ENCODE measurements at regions not wholly inside any gene's neighbourhood (a gene's known extent, or its start where the extent isn't known, plus 50 kb on each side); places are given as distances from the start of the nearest gene placed in this dataset.
"Not testable (repeated sequence)": the region's sequence is repeated elsewhere in the genome, so short reads cannot be mapped to it uniquely, and the experiment has no call there.

DNA sequence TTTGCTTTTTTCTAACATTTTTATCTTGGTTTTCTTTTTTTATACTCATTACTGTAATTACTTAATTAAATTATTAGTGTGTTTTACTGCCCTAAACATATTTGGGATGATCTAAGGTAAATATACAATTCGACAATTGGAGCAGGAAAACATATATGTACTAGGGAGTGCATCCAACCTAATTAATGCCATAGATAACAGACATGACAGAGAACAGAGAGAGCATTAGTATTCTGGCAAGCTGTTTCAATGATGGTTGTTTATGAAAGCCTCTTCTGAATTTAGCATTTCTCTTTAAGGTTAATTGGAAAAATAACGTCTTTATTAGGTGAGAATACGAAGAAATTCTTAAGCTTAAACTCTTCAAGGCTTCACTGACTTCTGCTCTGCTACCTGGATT lies 300.1 kb upstream of the PRR16 start:
- Histone ChIP-seq H3K36me3 (no peaks in the 10 kb centered on the region), H3K4me1 (no peaks in the 10 kb centered on the region), H3K27me3 (no peaks in the 10 kb centered on the region), H3K9me3 (no peaks in the 10 kb centered on the region), H3K4me3 (no peak overlapping the region), H3K27ac (no peak overlapping the region)
- TF ChIP-seq POLR2A (IDR thresholded peaks at IDR 0.05), result no peak
- TF ChIP-seq, protein P1, sequence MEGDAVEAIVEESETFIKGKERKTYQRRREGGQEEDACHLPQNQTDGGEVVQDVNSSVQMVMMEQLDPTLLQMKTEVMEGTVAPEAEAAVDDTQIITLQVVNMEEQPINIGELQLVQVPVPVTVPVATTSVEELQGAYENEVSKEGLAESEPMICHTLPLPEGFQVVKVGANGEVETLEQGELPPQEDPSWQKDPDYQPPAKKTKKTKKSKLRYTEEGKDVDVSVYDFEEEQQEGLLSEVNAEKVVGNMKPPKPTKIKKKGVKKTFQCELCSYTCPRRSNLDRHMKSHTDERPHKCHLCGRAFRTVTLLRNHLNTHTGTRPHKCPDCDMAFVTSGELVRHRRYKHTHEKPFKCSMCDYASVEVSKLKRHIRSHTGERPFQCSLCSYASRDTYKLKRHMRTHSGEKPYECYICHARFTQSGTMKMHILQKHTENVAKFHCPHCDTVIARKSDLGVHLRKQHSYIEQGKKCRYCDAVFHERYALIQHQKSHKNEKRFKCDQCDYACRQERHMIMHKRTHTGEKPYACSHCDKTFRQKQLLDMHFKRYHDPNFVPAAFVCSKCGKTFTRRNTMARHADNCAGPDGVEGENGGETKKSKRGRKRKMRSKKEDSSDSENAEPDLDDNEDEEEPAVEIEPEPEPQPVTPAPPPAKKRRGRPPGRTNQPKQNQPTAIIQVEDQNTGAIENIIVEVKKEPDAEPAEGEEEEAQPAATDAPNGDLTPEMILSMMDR (IDR thresholded peaks at IDR 0.05), result no peak
- DNase-seq, result no peak
- intact Hi-C loops (cut with DNase I; ENCODE audit: low total_unique reads), result no loop called here

DNA sequence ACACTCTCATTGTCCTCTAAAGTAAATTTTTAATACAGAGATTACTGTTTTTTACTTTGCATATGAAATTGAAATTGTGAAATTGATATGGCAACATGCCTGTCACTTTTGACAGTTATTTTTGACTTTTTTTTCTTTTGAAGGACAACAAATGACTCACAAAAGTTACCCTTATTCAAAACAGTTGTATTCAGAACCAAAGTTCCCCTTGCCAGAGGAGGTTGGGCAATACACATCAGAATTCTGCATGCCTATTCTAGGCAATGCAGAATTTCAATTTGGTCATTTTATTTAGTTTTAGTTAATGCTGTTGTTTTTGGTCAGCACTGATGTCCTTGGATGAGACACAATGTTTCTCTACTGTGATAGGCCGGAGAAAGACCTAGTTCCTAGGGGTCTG lies 299.1 kb upstream of the PRR16 start:
- H3K27me3 ChIP-seq, result no peaks in the 10 kb centered on the region
- no peak for TF ChIP-seq POLR2A (IDR thresholded peaks at IDR 0.05)
- TF ChIP-seq, protein P1 (IDR thresholded peaks at IDR 0.05), result no peak
- H3K27ac ChIP-seq, result no peak overlapping the region
- no peaks in the 10 kb centered on the region for H3K36me3 ChIP-seq
- no peaks in the 10 kb centered on the region for H3K4me1 ChIP-seq
- H3K4me3 ChIP-seq, result no peak overlapping the region
- no peaks in the 10 kb centered on the region for H3K9me3 ChIP-seq
- intact Hi-C loops (cut with DNase I; ENCODE audit: low total_unique reads), result no loop called here
- no peak for DNase-seq

DNA sequence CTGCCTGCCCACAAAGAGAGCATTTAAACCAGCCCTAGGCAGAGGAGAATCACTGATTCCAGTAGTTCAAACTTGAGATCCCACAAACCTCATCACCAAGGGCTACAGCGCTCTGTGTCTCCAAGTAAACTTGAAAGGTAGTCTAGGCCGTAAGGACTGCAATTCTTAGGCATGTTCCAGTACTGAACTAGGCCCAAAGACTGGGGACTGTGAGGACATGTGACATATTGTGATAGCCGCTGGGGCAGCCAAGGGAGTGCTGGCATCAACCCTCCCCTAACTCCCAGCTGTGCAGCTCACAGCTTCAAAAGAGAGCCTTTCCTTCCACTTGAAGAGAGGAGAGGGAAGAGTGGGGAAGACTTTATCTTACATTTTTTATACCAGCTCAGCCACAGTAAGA lies 291.0 kb upstream of the PRR16 start:
- DNase-seq, result no peak
- H3K4me3 ChIP-seq, result no peak overlapping the region
- H3K27ac ChIP-seq, result no peak overlapping the region
- no peaks in the 10 kb centered on the region for H3K36me3 ChIP-seq
- H3K4me1 ChIP-seq, result no peaks in the 10 kb centered on the region
- H3K27me3 ChIP-seq, result no peaks in the 10 kb centered on the region
- intact Hi-C loops (cut with DNase I; ENCODE audit: low total_unique reads), result no loop called here
- no peaks in the 10 kb centered on the region for H3K9me3 ChIP-seq
- TF ChIP-seq, protein P1 (IDR thresholded peaks at IDR 0.05), result no peak
- no peak for TF ChIP-seq POLR2A (IDR thresholded peaks at IDR 0.05)

DNA sequence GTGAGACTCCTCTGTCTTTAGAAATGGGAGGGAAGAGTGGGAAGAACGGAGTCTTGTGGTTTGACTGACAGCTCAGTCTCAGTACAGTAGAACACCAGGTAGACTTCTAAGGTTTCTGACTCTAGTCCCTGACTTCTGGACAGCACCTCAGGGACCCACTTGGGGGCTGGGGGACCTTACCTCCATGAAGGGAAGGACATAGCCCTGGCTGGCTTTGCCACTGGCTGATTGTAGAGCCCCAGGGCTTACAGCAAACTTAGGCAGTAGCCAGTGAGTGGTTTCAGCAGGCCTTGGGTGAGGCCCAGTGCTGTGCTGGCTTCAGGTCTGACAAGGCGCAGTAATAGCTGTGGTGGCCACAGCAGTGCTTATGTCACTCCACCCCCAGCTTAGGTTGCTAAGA lies 290.0 kb upstream of the PRR16 start:
- Histone ChIP-seq H3K4me3 (no peak overlapping the region), H3K9me3 (no peaks in the 10 kb centered on the region), H3K27me3 (no peaks in the 10 kb centered on the region), H3K36me3 (no peaks in the 10 kb centered on the region), H3K27ac (no peak overlapping the region), H3K4me1 (no peaks in the 10 kb centered on the region)
- no peak for TF ChIP-seq POLR2A (IDR thresholded peaks at IDR 0.05)
- TF ChIP-seq, protein P1 (IDR thresholded peaks at IDR 0.05), result no peak
- intact Hi-C loops (cut with DNase I; ENCODE audit: low total_unique reads), result no loop called here
- no peak for DNase-seq

DNA sequence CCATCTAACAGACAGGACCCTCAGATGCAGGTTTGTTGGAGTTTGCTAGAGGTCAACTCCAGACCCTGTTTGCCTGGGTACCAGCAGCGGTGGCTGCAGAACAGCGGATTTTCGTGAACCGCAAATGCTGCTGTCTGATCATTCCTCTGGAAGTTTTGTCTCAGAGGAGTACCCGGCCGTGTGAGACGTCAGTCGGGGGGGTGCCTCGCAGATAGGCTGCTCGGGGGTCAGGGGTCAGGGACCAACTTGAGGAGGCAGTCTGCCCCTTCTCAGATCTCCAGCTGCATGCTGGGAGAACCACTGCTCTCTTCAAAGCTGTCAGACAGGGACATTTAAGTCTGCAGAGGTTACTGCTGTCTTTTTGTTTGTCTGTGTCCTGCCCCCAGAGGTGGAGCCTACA lies 282.9 kb upstream of the PRR16 start:
- H3K4me1 ChIP-seq; H3K9me3 ChIP-seq; H3K4me3 ChIP-seq; H3K27me3 ChIP-seq; intact Hi-C loops (cut with DNase I; ENCODE audit: low total_unique reads); DNase-seq; H3K27ac ChIP-seq; H3K36me3 ChIP-seq: not testable (repeated sequence)

DNA sequence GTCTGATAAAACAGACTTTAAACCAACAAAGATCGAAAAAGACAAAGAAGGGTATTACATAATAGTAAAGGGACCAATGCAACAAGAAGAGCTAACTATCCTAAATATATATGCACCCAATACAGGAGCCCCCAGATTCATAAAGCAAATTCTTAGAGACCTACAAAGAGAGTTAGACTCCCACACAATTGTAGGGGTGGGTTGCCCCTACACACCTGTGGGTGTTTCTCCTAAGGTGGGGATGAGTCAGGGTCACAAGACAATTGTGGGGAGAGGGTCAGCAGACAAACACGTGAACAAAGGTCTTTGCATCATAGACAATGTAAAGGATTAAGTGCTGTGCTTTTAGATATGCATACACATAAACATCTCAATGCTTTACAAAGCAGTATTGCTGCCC lies 269.4 kb upstream of the PRR16 start:
- H3K36me3 ChIP-seq; H3K27me3 ChIP-seq; H3K9me3 ChIP-seq; intact Hi-C loops (cut with DNase I; ENCODE audit: low total_unique reads); H3K27ac ChIP-seq; H3K4me1 ChIP-seq; DNase-seq; H3K4me3 ChIP-seq: not testable (repeated sequence)

Data from uterus (tissue), 3 donors.